A549 (cell line): ENCODE measurements at regions not wholly inside any gene's neighbourhood (a gene's known extent, or its start where the extent isn't known, plus 50 kb on each side); places are given as distances from the start of the nearest gene placed in this dataset.

ENCODE experiments used
- ATAC-seq, 2 experiments: fragments of 200-7000 bp in 1 of 2; fragments of >200 bp in 1 of 2; cut with Nextera tagmentation in 1 of 2; cut with Tn5 transposase in 1 of 2; 3 replicates each; pipeline versions ENCODE4 v1.8.0 to v1.9.1; 2018 to 2020; ENCODE audit warnings: mild to moderate bottlenecking in 1 of 2, moderate library complexity in 1 of 2
- CTCF ChIA-PET: fragments of 300-600 bp; sonication (Branson Sonifier 250); formaldehyde crosslinking; extraction: SDS; loops from one replicate; lab custom pipeline; 2021; ENCODE audit warnings: antibody characterized with exemption, inconsistent platforms; lab: Yijun Ruan, JAX
- POLR2A ChIA-PET: fragments of 350-600 bp; formaldehyde crosslinking; extraction: SDS; loops from one replicate; lab custom pipeline; 2021; ENCODE audit warnings: antibody characterized with exemption, inconsistent platforms; lab: Yijun Ruan, JAX
- DNase-seq, 2 experiments: peaks; one replicate each; pipeline versions ENCODE4 v3.0.0 to v3.0.0-alpha.2; 2011 to 2016; ENCODE audit warnings: low read depth in 1 of 2, low spot score in 1 of 2
- FAIRE-seq: peaks from 2 replicates; lab custom pipeline; 2011; peaks lifted over from hg19 to GRCh38; lab: Jason Lieb, UNC
- H3K27ac ChIP-seq, 2 experiments: fragments of >200 bp; sonication (Bioruptor Twin); formaldehyde crosslinking; 3 replicates each; pipeline ENCODE4 v1.5.1; 2016 to 2017
- H3K4me1 ChIP-seq: fragments of >200 bp; sonication (Bioruptor Twin); formaldehyde crosslinking; 3 replicates; pipeline ENCODE4 v1.6.1; 2016
- H3K4me2 ChIP-seq: fragments of >200 bp; sonication (Bioruptor Twin); formaldehyde crosslinking; 3 replicates; pipeline ENCODE4 v1.6.1; 2016
- H3K4me3 ChIP-seq: fragments of >200 bp; sonication (Bioruptor Twin); formaldehyde crosslinking; 3 replicates; pipeline ENCODE4 v1.5.1; 2016
- H3K9me3 ChIP-seq: fragments of >200 bp; sonication (Bioruptor Twin); formaldehyde crosslinking; 3 replicates; pipeline ENCODE4 v1.6.1; 2016
- BHLHE40 ChIP-seq: IDR thresholded peaks from 2 replicates; pipeline ENCODE4 v1.6.1; 2012; ENCODE audit warnings: low read depth, low read length, inconsistent platforms
- CBX8 ChIP-seq: fragments of 200-600 bp; sonication (generic); IDR thresholded peaks from 2 replicates; pipeline ENCODE4 v1.6.1; 2016
- CHD2 ChIP-seq: fragments of 150-350 bp; IDR thresholded peaks from 2 replicates; pipeline ENCODE4 v1.6.1; 2014; ENCODE audit warnings: low read length; ENCODE audit not compliant: partially characterized antibody
- EHMT2 ChIP-seq: fragments of 200-600 bp; sonication (generic); IDR thresholded peaks from 2 replicates; pipeline ENCODE4 v1.6.1; 2016; ENCODE audit warnings: antibody characterized with exemption, low read depth, mild to moderate bottlenecking, moderate library complexity
- GATA3 ChIP-seq: IDR thresholded peaks from 2 replicates; pipeline ENCODE4 v1.6.1; 2012; ENCODE audit warnings: borderline replicate concordance
- HEYL ChIP-seq: fragments of 250-450 bp; sonication (Bioruptor Pico); IDR thresholded peaks from 2 replicates; pipeline ENCODE4 v1.8.0; 2021; ENCODE audit warnings: mild to moderate bottlenecking, moderate library complexity
- HOXB13 ChIP-seq: fragments of 250-450 bp; sonication (Bioruptor Pico); IDR thresholded peaks from 2 replicates; pipeline ENCODE4 v1.5.0; 2020; ENCODE audit warnings: low read depth, mild to moderate bottlenecking, moderate library complexity
- HOXB5 ChIP-seq: fragments of 250-450 bp; sonication (Bioruptor Pico); IDR thresholded peaks from 2 replicates; pipeline ENCODE4 v1.5.0; 2020; ENCODE audit warnings: mild to moderate bottlenecking, moderate library complexity
- KDM1A ChIP-seq: fragments of 200-600 bp; sonication (generic); IDR thresholded peaks from 2 replicates; pipeline ENCODE4 v1.6.1; 2016; ENCODE audit warnings: low read depth, mild to moderate bottlenecking
- MYC ChIP-seq: IDR thresholded peaks from 2 replicates; pipeline ENCODE4 v1.6.1; 2012; ENCODE audit warnings: mild to moderate bottlenecking, inconsistent platforms, low read length, improper control_type of control experiment, borderline replicate concordance
- NFE2L2 ChIP-seq: fragments of 150-350 bp; conservative IDR thresholded peaks from 2 replicates; pipeline ENCODE4 v1.6.1; 2014; ENCODE audit warnings: low read length
- PHF8 ChIP-seq: fragments of 200-600 bp; sonication (generic); IDR thresholded peaks from 2 replicates; pipeline ENCODE4 v1.6.1; 2016; ENCODE audit warnings: low read depth, mild to moderate bottlenecking, antibody characterized with exemption, moderate library complexity, borderline replicate concordance
- POLR2A ChIP-seq: IDR thresholded peaks from 2 replicates; pipeline ENCODE4 v1.6.1; 2012; ENCODE audit warnings: mild to moderate bottlenecking, low read length
- POLR2AphosphoS2 ChIP-seq: conservative IDR thresholded peaks from 2 replicates; pipeline ENCODE4 v1.6.1; 2012; ENCODE audit warnings: low read length, improper control_type of control experiment, inconsistent platforms
- RAD21 ChIP-seq, 2 experiments: fragments of >200 bp in 1 of 2; sonication (Bioruptor Twin) in 1 of 2; formaldehyde crosslinking in 1 of 2; IDR thresholded peaks in 1 of 2; conservative IDR thresholded peaks in 1 of 2; 2 replicates in 1 of 2; 3 replicates in 1 of 2; pipeline ENCODE4 v1.6.1; 2012 to 2018; ENCODE audit warnings: inconsistent platforms in 1 of 2
- RCOR1 ChIP-seq: fragments of 150-350 bp; IDR thresholded peaks from 2 replicates; pipeline ENCODE4 v1.6.1; 2014; ENCODE audit warnings: antibody characterized with exemption, low read length, low read depth
- RNF2 ChIP-seq: fragments of 200-600 bp; sonication (generic); IDR thresholded peaks from 2 replicates; pipeline ENCODE4 v1.6.1; 2016; ENCODE audit warnings: low read depth, mild to moderate bottlenecking, antibody characterized with exemption, moderate library complexity, borderline replicate concordance
- SREBF2 ChIP-seq: fragments of 450-650 bp; IDR thresholded peaks from 2 replicates; pipeline ENCODE4 v1.6.1; 2014; ENCODE audit warnings: mild to moderate bottlenecking, moderate library complexity
- TFCP2L1 ChIP-seq: fragments of 250-450 bp; sonication (Bioruptor Pico); IDR thresholded peaks from 2 replicates; pipeline ENCODE4 v1.5.0; 2021; ENCODE audit warnings: mild to moderate bottlenecking
- ZC3H11A ChIP-seq: fragments of 450-650 bp; IDR thresholded peaks from 2 replicates; pipeline ENCODE4 v1.6.1; 2014; ENCODE audit warnings: antibody characterized with exemption, mild to moderate bottlenecking
- ZFP36 ChIP-seq: fragments of 450-650 bp; IDR thresholded peaks from 2 replicates; pipeline ENCODE4 v1.6.1; 2014; ENCODE audit warnings: borderline replicate concordance; ENCODE audit not compliant: partially characterized antibody
- ZNF302 ChIP-seq: fragments of 250-450 bp; sonication (Bioruptor Pico); IDR thresholded peaks from 2 replicates; pipeline ENCODE4 v1.9.0; 2021; ENCODE audit warnings: inconsistent platforms, mild to moderate bottlenecking, moderate library complexity
- TF ChIP-seq, protein P1 (sequence below): fragments of >200 bp; sonication (Bioruptor Twin); formaldehyde crosslinking; IDR thresholded peaks from 3 replicates; pipeline ENCODE4 v1.6.1; 2016
- TF ChIP-seq, protein P2 (sequence below): fragments of 150-350 bp; IDR thresholded peaks from 2 replicates; pipeline ENCODE4 v1.6.1; 2014; ENCODE audit warnings: low read depth, mild to moderate bottlenecking, low read length
- TF ChIP-seq, protein P3 (sequence below): fragments of 250-450 bp; sonication (Bioruptor Pico); IDR thresholded peaks from 2 replicates; pipeline ENCODE4 v1.5.0; 2021; ENCODE audit warnings: mild to moderate bottlenecking, moderate library complexity, borderline replicate concordance
- TF ChIP-seq, protein P4 (sequence below): IDR thresholded peaks from 2 replicates; pipeline ENCODE4 v1.6.1; 2012; ENCODE audit warnings: low read depth, borderline replicate concordance
- TF ChIP-seq, protein P5 (sequence below): fragments of 200-600 bp; sonication (generic); IDR thresholded peaks from 2 replicates; pipeline ENCODE4 v1.6.1; 2016; ENCODE audit warnings: antibody characterized with exemption, mild to moderate bottlenecking, moderate library complexity
- TF ChIP-seq, protein P6 (sequence below): fragments of 450-650 bp; IDR thresholded peaks from 2 replicates; pipeline ENCODE4 v1.6.1; 2014; ENCODE audit warnings: antibody characterized with exemption

DNA sequence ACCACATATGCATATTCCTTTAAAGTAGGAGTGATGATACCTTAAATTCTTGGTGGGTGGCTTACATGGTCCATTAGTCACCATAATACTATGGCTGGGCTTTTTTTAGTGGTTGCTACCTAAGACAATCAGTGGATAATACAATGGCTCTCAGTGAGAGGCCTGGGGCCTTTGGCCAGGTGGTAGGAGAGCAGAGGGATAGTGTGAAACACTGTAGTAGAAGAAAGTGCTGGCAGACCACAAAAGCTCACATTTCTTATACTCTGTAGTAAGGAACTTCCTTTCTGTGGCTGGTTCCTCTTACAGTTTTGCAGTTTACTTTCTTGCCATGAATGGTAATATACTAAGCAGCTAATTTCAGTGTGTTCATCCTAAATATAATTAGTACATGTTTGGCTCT lies 583.5 kb downstream of the XIRP2 start:
- H3K4me2 ChIP-seq, result no peak overlapping the region
- POLR2A ChIA-PET, result no interaction called here
- H3K27ac ChIP-seq, result no peak overlapping the region
- FAIRE-seq (no peak), ATAC-seq (no peak), DNase-seq (no peak)
- no peaks in the 10 kb centered on the region for H3K9me3 ChIP-seq
- no peak for TF ChIP-seq EHMT2
- TF ChIP-seq, protein P1, sequence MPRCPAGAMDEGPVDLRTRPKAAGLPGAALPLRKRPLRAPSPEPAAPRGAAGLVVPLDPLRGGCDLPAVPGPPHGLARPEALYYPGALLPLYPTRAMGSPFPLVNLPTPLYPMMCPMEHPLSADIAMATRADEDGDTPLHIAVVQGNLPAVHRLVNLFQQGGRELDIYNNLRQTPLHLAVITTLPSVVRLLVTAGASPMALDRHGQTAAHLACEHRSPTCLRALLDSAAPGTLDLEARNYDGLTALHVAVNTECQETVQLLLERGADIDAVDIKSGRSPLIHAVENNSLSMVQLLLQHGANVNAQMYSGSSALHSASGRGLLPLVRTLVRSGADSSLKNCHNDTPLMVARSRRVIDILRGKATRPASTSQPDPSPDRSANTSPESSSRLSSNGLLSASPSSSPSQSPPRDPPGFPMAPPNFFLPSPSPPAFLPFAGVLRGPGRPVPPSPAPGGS, result no peak
- TF ChIP-seq POLR2A, result no peak
- TF ChIP-seq TFCP2L1, result no peak
- TF ChIP-seq KDM1A, result no peak
- TF ChIP-seq HOXB13 (CRISPR knock-in tag), result no peak
- TF ChIP-seq HOXB5 (CRISPR knock-in tag), result no peak
- no peak for TF ChIP-seq ZC3H11A
- TF ChIP-seq, protein P2, sequence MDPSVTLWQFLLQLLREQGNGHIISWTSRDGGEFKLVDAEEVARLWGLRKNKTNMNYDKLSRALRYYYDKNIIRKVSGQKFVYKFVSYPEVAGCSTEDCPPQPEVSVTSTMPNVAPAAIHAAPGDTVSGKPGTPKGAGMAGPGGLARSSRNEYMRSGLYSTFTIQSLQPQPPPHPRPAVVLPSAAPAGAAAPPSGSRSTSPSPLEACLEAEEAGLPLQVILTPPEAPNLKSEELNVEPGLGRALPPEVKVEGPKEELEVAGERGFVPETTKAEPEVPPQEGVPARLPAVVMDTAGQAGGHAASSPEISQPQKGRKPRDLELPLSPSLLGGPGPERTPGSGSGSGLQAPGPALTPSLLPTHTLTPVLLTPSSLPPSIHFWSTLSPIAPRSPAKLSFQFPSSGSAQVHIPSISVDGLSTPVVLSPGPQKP, result no peak
- no peak for TF ChIP-seq POLR2AphosphoS2
- no peak for TF ChIP-seq ZFP36
- TF ChIP-seq BHLHE40, result no peak
- TF ChIP-seq SREBF2, result no peak
- no peak for TF ChIP-seq CHD2
- TF ChIP-seq RCOR1, result no peak
- TF ChIP-seq, protein P3, sequence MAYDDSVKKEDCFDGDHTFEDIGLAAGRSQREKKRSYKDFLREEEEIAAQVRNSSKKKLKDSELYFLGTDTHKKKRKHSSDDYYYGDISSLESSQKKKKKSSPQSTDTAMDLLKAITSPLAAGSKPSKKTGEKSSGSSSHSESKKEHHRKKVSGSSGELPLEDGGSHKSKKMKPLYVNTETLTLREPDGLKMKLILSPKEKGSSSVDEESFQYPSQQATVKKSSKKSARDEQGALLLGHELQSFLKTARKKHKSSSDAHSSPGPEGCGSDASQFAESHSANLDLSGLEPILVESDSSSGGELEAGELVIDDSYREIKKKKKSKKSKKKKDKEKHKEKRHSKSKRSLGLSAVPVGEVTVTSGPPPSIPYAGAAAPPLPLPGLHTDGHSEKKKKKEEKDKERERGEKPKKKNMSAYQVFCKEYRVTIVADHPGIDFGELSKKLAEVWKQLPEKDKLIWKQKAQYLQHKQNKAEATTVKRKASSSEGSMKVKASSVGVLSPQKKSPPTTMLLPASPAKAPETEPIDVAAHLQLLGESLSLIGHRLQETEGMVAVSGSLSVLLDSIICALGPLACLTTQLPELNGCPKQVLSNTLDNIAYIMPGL (CRISPR knock-in tag), result no peak
- no peak for TF ChIP-seq RAD21 (conservative IDR thresholded peaks at IDR 0.05 in 1 of 2, IDR thresholded peaks at IDR 0.05 in 1 of 2)
- TF ChIP-seq RNF2, result no peak
- TF ChIP-seq HEYL (CRISPR knock-in tag), result no peak
- H3K4me1 ChIP-seq, result no peaks in the 10 kb centered on the region
- H3K4me3 ChIP-seq, result no peak overlapping the region
- CTCF ChIA-PET, result interaction anchor here (1.6 kb wide), 1 partner anchor 20 kb away, joined by 4 read pairs; no protein-coding TSS in a partner anchor

DNA sequence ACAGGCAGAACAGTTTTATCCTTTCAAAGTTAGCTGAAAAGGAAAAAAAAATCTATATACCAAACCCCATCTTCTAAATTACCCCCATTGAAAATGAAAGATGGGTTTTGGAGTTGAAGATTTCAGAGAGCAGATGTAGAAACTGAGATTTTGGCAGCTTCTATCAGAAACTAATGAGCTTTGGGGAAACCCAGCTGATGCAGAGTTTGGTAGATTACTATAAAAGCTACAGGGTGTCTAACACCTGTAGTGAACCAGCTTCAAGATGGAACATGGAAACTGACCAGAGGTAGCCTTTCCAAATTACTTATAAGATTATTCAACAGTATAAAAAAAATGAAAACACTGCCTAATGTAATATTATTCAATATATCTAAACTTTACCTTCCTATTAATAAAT lies 583.1 kb downstream of the XIRP2 start:
- ATAC-seq (no peak), FAIRE-seq (no peak), DNase-seq (no peak)
- ChIA-PET CTCF (interaction anchor here (1.6 kb wide), 1 partner anchor 20 kb away, joined by 4 read pairs; no protein-coding TSS in a partner anchor), POLR2A (no interaction called here)
- H3K9me3 ChIP-seq, result no peaks in the 10 kb centered on the region
- H3K27ac ChIP-seq, result no peak overlapping the region
- no peaks in the 10 kb centered on the region for H3K4me1 ChIP-seq
- no peak overlapping the region for H3K4me2 ChIP-seq
- H3K4me3 ChIP-seq, result no peak overlapping the region
- no peak for TF ChIP-seq PHF8
- TF ChIP-seq ZC3H11A, result no peak
- TF ChIP-seq RNF2, result no peak
- TF ChIP-seq, protein P2, result no peak
- no peak for TF ChIP-seq POLR2A
- TF ChIP-seq, protein P4, sequence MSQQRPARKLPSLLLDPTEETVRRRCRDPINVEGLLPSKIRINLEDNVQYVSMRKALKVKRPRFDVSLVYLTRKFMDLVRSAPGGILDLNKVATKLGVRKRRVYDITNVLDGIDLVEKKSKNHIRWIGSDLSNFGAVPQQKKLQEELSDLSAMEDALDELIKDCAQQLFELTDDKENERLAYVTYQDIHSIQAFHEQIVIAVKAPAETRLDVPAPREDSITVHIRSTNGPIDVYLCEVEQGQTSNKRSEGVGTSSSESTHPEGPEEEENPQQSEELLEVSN, result no peak
- no peak for TF ChIP-seq ZNF302 (CRISPR knock-in tag)
- TF ChIP-seq HEYL (CRISPR knock-in tag), result no peak
- TF ChIP-seq MYC, result no peak
- TF ChIP-seq, protein P5, sequence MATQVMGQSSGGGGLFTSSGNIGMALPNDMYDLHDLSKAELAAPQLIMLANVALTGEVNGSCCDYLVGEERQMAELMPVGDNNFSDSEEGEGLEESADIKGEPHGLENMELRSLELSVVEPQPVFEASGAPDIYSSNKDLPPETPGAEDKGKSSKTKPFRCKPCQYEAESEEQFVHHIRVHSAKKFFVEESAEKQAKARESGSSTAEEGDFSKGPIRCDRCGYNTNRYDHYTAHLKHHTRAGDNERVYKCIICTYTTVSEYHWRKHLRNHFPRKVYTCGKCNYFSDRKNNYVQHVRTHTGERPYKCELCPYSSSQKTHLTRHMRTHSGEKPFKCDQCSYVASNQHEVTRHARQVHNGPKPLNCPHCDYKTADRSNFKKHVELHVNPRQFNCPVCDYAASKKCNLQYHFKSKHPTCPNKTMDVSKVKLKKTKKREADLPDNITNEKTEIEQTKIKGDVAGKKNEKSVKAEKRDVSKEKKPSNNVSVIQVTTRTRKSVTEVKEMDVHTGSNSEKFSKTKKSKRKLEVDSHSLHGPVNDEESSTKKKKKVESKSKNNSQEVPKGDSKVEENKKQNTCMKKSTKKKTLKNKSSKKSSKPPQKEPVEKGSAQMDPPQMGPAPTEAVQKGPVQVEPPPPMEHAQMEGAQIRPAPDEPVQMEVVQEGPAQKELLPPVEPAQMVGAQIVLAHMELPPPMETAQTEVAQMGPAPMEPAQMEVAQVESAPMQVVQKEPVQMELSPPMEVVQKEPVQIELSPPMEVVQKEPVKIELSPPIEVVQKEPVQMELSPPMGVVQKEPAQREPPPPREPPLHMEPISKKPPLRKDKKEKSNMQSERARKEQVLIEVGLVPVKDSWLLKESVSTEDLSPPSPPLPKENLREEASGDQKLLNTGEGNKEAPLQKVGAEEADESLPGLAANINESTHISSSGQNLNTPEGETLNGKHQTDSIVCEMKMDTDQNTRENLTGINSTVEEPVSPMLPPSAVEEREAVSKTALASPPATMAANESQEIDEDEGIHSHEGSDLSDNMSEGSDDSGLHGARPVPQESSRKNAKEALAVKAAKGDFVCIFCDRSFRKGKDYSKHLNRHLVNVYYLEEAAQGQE, result no peak
- no peak for TF ChIP-seq GATA3
- no peak for TF ChIP-seq CBX8
- no peak for TF ChIP-seq NFE2L2
- no peak for TF ChIP-seq TFCP2L1
- TF ChIP-seq, protein P6, sequence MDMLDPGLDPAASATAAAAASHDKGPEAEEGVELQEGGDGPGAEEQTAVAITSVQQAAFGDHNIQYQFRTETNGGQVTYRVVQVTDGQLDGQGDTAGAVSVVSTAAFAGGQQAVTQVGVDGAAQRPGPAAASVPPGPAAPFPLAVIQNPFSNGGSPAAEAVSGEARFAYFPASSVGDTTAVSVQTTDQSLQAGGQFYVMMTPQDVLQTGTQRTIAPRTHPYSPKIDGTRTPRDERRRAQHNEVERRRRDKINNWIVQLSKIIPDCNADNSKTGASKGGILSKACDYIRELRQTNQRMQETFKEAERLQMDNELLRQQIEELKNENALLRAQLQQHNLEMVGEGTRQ, result no peak
- TF ChIP-seq RCOR1, result no peak
